GM21723 (cell line): ENCODE measurements at regions not wholly inside any gene's neighbourhood (a gene's known extent, or its start where the extent isn't known, plus 50 kb on each side); places are given as distances from the start of the nearest gene placed in this dataset.
"Not testable (repeated sequence)": the region's sequence is repeated elsewhere in the genome, so short reads cannot be mapped to it uniquely, and the experiment has no call there.

Source experiments
- ATAC-seq: cut with Tn5 transposase; IDR thresholded peaks from one replicate; pipeline ENCODE4 v1.9.1; 2021; ENCODE audit warnings: mild to moderate bottlenecking, moderate library complexity; ENCODE audit not compliant: unreplicated experiment

DNA sequence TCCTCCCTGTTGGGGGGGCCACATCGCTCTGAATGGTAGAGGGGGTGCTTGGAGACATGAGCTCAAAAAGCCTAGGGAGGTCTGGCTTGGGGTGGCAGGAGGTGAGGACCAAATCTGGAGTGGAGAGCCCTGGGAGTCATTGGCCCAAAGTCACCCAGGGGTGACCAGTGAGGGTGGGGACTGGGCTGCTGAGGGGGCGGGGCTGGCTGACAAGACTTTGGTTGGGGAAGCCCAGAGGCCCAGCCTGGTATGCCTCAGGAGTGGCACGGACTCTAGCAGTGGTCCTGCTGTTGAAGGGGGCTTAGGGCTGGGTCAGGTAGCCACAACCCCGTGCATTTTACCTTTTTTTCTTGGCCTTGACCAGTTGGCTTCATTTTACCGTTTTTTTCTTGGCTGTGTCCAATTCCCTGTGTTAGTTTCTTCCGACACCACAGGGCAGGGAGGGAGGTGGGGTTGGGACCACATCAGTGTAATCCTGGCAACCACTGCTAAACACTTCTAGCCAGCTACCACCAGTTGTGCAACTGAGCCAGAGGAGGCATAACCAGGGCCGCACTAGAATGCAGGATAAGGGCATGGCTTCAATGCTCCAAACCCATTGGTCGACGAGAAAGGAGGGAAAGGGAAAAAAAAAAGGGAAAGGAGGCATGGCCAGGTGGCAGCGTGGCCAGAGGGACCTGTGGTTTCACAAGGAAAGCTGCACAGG, 105.3 kb upstream of the C2CD4B start:
- ATAC-seq, result no peak

DNA sequence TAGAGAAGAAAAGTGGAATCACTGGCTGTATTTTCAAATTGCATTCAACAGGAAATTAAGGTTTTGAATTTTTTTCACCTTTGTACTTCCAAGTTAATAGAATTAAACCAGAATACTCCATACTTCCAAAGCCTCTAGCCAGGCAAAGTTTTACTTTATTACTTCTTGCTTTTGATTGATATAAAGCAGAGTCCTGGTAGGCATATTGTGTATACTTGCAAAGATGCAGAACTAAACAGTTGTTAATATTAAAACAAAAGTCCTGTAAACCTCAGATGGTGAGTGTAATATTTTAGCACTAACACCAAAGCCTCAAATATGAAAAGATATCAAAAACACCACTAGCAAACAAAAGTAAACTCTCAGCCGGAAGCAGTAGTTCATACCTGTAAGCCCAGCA, 107.2 kb upstream of the C2CD4B start:
- no peak for ATAC-seq

GRCh38 chr15:62275831-62276230, 110.7 kb upstream of the C2CD4B start:
- ATAC-seq, result no peak

DNA sequence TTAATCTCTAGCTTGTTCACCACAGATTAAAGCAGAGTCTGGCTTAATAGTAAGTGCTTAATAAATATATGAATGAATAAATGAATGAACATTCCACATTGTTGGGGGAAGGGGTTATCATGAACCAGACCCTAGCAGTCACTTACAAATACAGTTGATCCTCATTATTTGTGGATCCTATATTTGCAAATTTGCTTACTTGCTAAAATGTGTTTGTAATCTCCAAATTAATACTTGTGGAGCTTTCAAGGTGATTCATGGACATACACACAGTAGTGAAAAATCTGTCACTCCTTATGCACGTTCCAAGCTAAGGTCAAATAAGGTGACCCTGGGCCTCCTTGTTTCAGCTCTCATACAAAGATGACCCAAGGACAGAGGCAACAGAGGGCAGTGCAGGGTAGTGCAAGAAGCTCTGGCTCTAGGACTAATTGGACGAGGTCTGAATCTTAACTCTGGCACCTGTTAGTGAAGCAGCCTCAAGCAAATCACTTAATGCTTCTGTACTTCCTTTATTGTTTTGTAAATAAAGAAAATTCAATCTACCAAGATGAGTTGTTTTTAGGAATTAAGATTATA, 112.8 kb upstream of the C2CD4B start:
- no peak for ATAC-seq

DNA sequence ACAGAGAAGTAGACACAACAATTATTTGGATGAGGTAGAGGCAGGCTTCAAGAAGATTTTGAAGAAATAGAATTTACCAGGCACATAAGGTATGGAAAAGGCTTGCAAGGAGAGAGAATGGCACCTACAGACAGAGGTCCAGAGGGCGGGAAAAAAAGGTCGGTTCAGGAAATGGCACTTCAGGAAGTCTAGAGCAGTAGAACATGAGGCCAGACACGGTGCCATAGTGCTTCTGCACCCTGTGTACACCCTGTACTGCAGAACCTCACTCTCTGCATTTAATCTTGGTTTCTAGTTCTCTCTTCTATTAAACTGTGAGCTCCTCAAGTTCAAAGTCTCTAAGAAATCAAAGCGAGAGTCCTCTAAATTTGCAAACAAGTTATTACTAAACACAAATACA, 113.4 kb upstream of the C2CD4B start:
- no peak for ATAC-seq

DNA sequence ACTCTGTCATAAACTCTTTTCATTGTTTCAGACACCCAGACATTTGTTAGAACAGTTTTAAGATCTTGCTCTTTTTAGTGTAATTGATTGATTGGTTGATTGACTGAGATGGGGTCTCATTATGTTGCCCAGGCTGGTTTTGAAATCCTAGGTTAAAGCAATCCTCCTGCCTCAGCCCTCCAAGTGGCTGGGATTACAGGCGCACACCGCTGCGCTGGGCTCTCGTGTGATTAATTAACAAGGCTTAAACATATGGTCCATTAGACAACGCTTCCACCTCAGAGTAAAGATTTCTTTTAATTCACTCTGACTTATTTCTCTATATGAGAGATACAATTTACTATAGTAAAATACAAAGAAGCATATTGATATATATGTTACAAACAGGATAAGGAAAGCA, 114.0 kb upstream of the C2CD4B start:
- no peak for ATAC-seq

GRCh38 chr15:62280625-62281024, 115.5 kb upstream of the C2CD4B start:
- ATAC-seq, result no peak

- ATAC-seq, result not testable (repeated sequence)
Observed at GRCh38 chr15:62281801-62282200, 116.7 kb upstream of the C2CD4B start.

- no peak for ATAC-seq
Observed at GRCh38 chr15:62287066-62287857, 122.2 kb upstream of the C2CD4B start.

GRCh38 chr15:62288361-62289017, 123.4 kb upstream of the C2CD4B start:
- ATAC-seq, result no peak

DNA sequence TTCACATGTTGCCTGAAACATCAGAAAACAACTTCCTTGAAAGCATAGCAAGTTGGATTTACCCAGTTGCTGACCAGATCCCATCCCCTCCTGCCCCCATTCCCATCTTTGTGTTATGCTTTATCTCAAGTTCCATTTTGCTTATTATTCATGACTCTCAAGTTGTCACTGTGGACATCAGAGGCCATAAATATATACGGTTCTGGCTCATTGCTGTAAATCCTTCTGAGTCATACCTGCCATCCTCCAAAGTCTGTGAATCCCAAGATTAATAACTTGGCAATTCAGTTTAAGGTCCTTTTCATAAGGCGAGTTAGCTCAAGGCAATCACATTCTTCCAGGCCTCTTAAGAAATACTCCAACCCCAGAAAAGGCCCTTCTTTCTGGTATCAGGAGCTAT, 126.2 kb upstream of the C2CD4B start:
- ATAC-seq, result no peak

DNA sequence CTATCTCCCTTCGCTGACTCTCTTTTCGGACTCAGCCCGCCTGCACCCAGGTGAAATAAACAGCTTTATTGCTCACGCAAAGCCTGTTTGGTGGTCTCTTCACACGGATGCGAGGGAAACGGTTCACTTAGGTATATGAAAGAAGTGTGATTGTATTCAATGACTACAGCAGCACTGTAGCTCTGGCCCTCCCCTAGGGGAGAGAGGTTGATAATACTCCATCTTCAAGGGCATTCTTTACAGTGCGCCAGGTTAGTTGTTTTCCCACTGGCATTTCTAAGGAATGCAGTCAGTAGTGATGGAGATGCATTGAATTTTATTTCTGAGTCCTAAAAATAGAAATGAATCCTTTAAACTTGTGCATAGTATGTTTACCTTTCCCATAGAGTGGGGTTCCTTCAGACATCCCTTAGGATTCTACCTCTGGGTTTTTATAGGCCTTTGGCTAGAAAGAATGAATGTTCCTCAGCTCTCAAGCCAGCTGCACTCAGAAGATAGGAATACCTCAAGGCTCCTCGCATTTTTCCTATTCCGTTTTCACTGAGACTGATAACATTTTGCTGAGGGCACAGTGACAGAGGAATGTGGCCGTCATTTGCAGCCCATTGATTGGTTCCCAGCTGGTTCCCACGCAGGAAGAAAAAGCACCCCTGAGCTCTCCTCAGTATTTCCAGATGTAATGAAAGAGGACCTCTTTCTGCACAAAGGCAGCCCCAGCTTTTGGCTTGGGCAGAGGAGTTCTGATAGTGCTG, 131.8 kb upstream of the C2CD4B start:
- no peak for ATAC-seq

DNA sequence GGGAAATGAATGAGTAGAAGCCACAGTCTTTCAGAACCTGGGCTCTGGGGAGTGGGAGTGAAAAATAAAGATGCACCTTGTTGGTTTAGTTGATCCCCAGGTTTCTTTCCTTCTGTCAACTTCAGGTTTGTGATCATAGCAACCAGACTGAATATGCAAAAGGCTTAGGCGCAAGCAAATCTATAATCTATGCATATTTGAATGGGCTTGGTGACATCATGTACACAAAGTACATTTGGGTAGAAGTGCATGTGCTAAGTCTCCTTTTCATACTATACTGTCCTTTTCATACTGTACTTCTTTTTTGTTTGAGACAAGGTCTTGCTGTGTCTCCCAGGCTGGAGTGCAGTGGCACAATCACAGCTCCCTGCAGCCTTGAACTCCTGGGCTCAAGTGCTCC, 132.4 kb upstream of the C2CD4B start:
- ATAC-seq, result no peak

DNA sequence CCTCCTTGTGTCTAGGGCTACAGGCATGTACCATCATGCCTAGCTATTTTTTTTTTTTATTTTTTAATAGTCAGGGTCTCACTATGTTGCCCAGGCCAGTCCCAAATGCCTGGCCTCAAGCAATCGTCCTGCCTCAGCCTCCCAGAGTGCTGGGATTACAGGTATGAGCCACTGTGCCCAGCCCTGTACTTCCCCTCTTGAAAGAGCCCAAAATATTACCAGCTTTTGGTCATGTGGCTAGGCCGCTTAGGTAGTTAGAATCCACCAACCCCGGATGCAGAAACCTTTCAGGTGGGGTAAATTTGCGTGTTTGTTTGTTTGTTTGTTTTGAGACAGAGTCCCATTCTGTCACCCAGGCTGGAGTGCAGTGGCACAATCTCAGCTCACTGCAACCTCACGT, 132.8 kb upstream of the C2CD4B start:
- no peak for ATAC-seq

GRCh38 chr15:62298811-62299210, 133.7 kb upstream of the C2CD4B start:
- ATAC-seq, result no peak

- no peak for ATAC-seq
Observed at GRCh38 chr15:62299541-62299940, 134.5 kb upstream of the C2CD4B start.

- ATAC-seq, result no peak
Observed at GRCh38 chr15:62301993-62302675, 137.0 kb upstream of the C2CD4B start.

- ATAC-seq, result no peak
Observed at GRCh38 chr15:62306851-62307504, 141.9 kb upstream of the C2CD4B start.

GRCh38 chr15:62307551-62307950, 142.5 kb upstream of the C2CD4B start:
- ATAC-seq, result no peak
